ENCODE measurements at regions not wholly inside any gene's neighbourhood (a gene's known extent, or its start where the extent isn't known, plus 50 kb on each side); places are given as distances from the start of the nearest gene placed in this dataset.

GRCh38 chr13:63344711-63345110 lies 1929.1 kb upstream of the PCDH20 start:
- no peak overlapping the region for H2BK5ac ChIP-seq (ENCODE audit: insufficient read length, low read length)
- Mint-ChIP-seq H3K36me3 (ENCODE audit: insufficient read depth in 1 of 3, low read depth in 3 of 3) (no peaks in the 10 kb centered on the region), H3K4me3 (no peak overlapping the region), H3K4me1 (no peaks in the 10 kb centered on the region), H3K27me3 (ENCODE audit: low read depth) (no peaks in the 10 kb centered on the region), H3K9me3 (no peaks in the 10 kb centered on the region), H3K27ac (no peak overlapping the region)
- H3K4me2 ChIP-seq (ENCODE audit: insufficient read depth, insufficient read length, low read length): no peak overlapping the region
- H2AFZ ChIP-seq (ENCODE audit: low read length): no peak overlapping the region
- no peaks in the 10 kb centered on the region for H3K79me2 ChIP-seq (ENCODE audit: insufficient read depth, low read length)
- no peaks in the 10 kb centered on the region for H3K27me3 ChIP-seq (ENCODE audit: insufficient read depth, low read length)
- no peak overlapping the region for H3K18ac ChIP-seq (ENCODE audit: insufficient read length, low read depth, low read length)
- H2BK15ac ChIP-seq (ENCODE audit: low read depth, low read length): no peak overlapping the region
- H2BK12ac ChIP-seq (ENCODE audit: insufficient read length, low read depth, low read length): no peak overlapping the region
- DNase-seq: no peak
- H3K9ac ChIP-seq (ENCODE audit: extremely low read depth, insufficient read length, low read length): no peak overlapping the region
- no peak overlapping the region for H4K8ac ChIP-seq (replicated peaks; ENCODE audit: insufficient read length, low read depth, low read length)
- H3K4me1 ChIP-seq (ENCODE audit: insufficient read depth, low read length): no peaks in the 10 kb centered on the region
- no peak overlapping the region for H3K23ac ChIP-seq (ENCODE audit: insufficient read length, low read depth, low read length)
- TF ChIP-seq CTCF (conservative IDR thresholded peaks at IDR 0.05): no peak
- H3K56ac ChIP-seq (ENCODE audit: insufficient read length, low read depth, low read length): no peak overlapping the region
- H4K20me1 ChIP-seq (ENCODE audit: control insufficient read depth, insufficient read depth, insufficient read length): no peaks in the 10 kb centered on the region
- no peak overlapping the region for H3K14ac ChIP-seq (ENCODE audit: insufficient read depth, low read length)
- H4K91ac ChIP-seq (ENCODE audit: insufficient read length, low read depth, low read length): no peak overlapping the region
- no peaks in the 10 kb centered on the region for H3K79me1 ChIP-seq (ENCODE audit: insufficient read depth, low read depth, low read length, poor library complexity, severe bottlenecking)
- H3K4ac ChIP-seq (ENCODE audit: low read depth, low read length): no peak overlapping the region
- no peak overlapping the region for H3T11ph ChIP-seq (ENCODE audit: low read length)
- no peak overlapping the region for H2AK5ac ChIP-seq (ENCODE audit: insufficient read length, low read length)
- no peaks in the 10 kb centered on the region for H3K9me3 ChIP-seq (ENCODE audit: control insufficient read depth, low read depth, low read length)
- H2BK120ac ChIP-seq (ENCODE audit: low read depth, low read length, poor library complexity, severe bottlenecking): no peak overlapping the region
- no peak overlapping the region for H3K27ac ChIP-seq (ENCODE audit: insufficient read length, low read depth, low read length)
- H4K5ac ChIP-seq (ENCODE audit: insufficient read length, low read depth, low read length): no peak overlapping the region
- WGBS (ENCODE audit: extremely low coverage, insufficient read length, low lambda C conversion rate): no CpG with 5 or more reads among the region's 1 CpG
- no peak overlapping the region for H2BK20ac ChIP-seq (ENCODE audit: low read depth, low read length, poor library complexity, severe bottlenecking)
- no peaks in the 10 kb centered on the region for H3K23me2 ChIP-seq (ENCODE audit: insufficient read length, low read depth, low read length, poor library complexity, severe bottlenecking)
